ENCODE measurements at regions not wholly inside any gene's neighbourhood (a gene's known extent, or its start where the extent isn't known, plus 50 kb on each side); places are given as distances from the start of the nearest gene placed in this dataset.

GRCh38 chr9:32300373-32300772, 84.1 kb upstream of the ACO1 start (continued):
- TF ChIP-seq, protein P1, sequence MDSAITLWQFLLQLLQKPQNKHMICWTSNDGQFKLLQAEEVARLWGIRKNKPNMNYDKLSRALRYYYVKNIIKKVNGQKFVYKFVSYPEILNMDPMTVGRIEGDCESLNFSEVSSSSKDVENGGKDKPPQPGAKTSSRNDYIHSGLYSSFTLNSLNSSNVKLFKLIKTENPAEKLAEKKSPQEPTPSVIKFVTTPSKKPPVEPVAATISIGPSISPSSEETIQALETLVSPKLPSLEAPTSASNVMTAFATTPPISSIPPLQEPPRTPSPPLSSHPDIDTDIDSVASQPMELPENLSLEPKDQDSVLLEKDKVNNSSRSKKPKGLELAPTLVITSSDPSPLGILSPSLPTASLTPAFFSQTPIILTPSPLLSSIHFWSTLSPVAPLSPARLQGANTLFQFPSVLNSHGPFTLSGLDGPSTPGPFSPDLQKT (CRISPR knock-in tag; IDR thresholded peaks at IDR 0.05; ENCODE audit: borderline replicate concordance) = no peak
- TF ChIP-seq ZNF138 (CRISPR knock-in tag; IDR thresholded peaks at IDR 0.05; ENCODE audit: low read depth) (no peak), ZNF800 (CRISPR knock-in tag; IDR thresholded peaks at IDR 0.05) (no peak), FOXK2 (IDR thresholded peaks at IDR 0.05) (no peak), CSRNP2 (CRISPR knock-in tag; conservative IDR thresholded peaks at IDR 0.05; ENCODE audit: low read depth) (no peak), ARNTL (CRISPR knock-in tag; IDR thresholded peaks at IDR 0.05) (no peak), FOXA3 (CRISPR knock-in tag; IDR thresholded peaks at IDR 0.05) (peak; percentile 65), ZKSCAN5 (CRISPR knock-in tag; IDR thresholded peaks at IDR 0.05) (no peak), KLF16 (CRISPR knock-in tag; IDR thresholded peaks at IDR 0.05) (no peak), FOXK1 (CRISPR knock-in tag; IDR thresholded peaks at IDR 0.05; ENCODE audit: borderline replicate concordance, low read depth) (no peak), ZNF34 (CRISPR knock-in tag; IDR thresholded peaks at IDR 0.05; ENCODE audit: borderline replicate concordance) (no peak), PHB2 (IDR thresholded peaks at IDR 0.05; ENCODE audit: partially characterized antibody) (no peak), ZNF124 (CRISPR knock-in tag; IDR thresholded peaks at IDR 0.05) (no peak), ZNF367 (CRISPR knock-in tag; IDR thresholded peaks at IDR 0.05; ENCODE audit: borderline replicate concordance) (no peak), SALL1 (CRISPR knock-in tag; IDR thresholded peaks at IDR 0.05) (no peak; the same call in 1 of the 2 replicates), ZNF644 (CRISPR knock-in tag; IDR thresholded peaks at IDR 0.05; ENCODE audit: low read depth) (no peak), ZNF7 (CRISPR knock-in tag; IDR thresholded peaks at IDR 0.05) (no peak), RELA (CRISPR knock-in tag; IDR thresholded peaks at IDR 0.05) (no peak)
- TF ChIP-seq, protein P2, sequence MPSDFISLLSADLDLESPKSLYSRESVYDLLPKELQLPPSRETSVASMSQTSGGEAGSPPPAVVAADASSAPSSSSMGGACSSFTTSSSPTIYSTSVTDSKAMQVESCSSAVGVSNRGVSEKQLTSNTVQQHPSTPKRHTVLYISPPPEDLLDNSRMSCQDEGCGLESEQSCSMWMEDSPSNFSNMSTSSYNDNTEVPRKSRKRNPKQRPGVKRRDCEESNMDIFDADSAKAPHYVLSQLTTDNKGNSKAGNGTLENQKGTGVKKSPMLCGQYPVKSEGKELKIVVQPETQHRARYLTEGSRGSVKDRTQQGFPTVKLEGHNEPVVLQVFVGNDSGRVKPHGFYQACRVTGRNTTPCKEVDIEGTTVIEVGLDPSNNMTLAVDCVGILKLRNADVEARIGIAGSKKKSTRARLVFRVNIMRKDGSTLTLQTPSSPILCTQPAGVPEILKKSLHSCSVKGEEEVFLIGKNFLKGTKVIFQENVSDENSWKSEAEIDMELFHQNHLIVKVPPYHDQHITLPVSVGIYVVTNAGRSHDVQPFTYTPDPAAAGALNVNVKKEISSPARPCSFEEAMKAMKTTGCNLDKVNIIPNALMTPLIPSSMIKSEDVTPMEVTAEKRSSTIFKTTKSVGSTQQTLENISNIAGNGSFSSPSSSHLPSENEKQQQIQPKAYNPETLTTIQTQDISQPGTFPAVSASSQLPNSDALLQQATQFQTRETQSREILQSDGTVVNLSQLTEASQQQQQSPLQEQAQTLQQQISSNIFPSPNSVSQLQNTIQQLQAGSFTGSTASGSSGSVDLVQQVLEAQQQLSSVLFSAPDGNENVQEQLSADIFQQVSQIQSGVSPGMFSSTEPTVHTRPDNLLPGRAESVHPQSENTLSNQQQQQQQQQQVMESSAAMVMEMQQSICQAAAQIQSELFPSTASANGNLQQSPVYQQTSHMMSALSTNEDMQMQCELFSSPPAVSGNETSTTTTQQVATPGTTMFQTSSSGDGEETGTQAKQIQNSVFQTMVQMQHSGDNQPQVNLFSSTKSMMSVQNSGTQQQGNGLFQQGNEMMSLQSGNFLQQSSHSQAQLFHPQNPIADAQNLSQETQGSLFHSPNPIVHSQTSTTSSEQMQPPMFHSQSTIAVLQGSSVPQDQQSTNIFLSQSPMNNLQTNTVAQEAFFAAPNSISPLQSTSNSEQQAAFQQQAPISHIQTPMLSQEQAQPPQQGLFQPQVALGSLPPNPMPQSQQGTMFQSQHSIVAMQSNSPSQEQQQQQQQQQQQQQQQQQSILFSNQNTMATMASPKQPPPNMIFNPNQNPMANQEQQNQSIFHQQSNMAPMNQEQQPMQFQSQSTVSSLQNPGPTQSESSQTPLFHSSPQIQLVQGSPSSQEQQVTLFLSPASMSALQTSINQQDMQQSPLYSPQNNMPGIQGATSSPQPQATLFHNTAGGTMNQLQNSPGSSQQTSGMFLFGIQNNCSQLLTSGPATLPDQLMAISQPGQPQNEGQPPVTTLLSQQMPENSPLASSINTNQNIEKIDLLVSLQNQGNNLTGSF (CRISPR knock-in tag; IDR thresholded peaks at IDR 0.05) = no peak
- TF ChIP-seq, protein P3, sequence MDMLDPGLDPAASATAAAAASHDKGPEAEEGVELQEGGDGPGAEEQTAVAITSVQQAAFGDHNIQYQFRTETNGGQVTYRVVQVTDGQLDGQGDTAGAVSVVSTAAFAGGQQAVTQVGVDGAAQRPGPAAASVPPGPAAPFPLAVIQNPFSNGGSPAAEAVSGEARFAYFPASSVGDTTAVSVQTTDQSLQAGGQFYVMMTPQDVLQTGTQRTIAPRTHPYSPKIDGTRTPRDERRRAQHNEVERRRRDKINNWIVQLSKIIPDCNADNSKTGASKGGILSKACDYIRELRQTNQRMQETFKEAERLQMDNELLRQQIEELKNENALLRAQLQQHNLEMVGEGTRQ (IDR thresholded peaks at IDR 0.05; ENCODE audit: low read depth, low read length) = no peak
- TF ChIP-seq, protein P3 (CRISPR knock-in tag; IDR thresholded peaks at IDR 0.05; ENCODE audit: borderline replicate concordance) = no peak
